IPS-NIHi7 (cell line): ENCODE measurements at regions not wholly inside any gene's neighbourhood (a gene's known extent, or its start where the extent isn't known, plus 50 kb on each side); places are given as distances from the start of the nearest gene placed in this dataset.

Experiments used
- DNase-seq: peaks from one replicate; pipeline ENCODE4 v3.0.0; 2012; ENCODE audit warnings: mixed read lengths; ENCODE audit errors: extremely low spot score

- peak; percentile 60 for DNase-seq
Measured at GRCh38 chr16:85173981-85174751, 61.9 kb upstream of the CIBAR2 start.

DNA sequence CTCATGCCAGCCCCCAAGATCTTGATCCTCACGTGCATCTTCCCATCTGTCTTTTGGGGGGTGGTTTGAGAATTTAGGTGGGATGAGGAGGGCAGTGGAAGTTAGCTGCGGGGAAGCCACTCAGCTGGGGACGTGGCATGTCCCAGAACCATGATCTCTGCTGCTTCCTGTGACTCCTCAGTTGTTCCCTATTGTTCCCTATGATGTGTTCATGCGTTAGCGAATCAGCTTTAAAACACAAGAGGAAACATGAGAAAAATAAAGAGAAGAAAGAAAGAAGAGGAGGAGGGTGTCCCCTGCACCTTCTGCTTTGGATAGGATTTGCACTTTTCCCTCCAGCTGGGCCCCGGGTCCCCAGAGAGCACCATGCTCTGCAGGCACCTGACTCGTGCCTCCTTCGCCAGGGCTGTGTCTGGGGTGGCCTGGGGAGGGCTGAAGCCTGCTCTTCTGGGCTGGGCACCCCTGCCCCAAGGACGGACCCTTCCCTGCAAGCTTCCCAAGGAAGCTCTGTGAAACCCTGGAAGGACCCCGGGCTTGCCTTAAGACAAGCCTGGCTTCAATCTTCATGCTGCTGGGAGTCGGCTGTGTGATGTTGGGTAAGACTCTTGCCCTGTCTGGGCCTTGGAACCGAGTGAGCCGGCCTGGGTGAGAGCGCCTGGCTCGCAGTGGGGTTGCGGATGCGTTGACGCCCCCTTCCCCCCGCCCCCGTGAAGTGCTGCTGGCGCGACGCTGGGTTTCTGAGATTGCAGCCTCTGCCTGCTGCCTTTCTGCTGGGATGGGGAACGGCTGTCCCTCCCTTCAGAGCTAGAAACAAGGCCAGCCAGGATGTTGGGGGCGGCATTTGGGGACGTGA lies 62.8 kb upstream of the CIBAR2 start:
- DNase-seq: no peak

GRCh38 chr16:85175724-85176233 lies 63.5 kb upstream of the CIBAR2 start:
- DNase-seq: no peak

GRCh38 chr16:85176541-85177447 lies 64.5 kb upstream of the CIBAR2 start:
- no peak for DNase-seq

DNA sequence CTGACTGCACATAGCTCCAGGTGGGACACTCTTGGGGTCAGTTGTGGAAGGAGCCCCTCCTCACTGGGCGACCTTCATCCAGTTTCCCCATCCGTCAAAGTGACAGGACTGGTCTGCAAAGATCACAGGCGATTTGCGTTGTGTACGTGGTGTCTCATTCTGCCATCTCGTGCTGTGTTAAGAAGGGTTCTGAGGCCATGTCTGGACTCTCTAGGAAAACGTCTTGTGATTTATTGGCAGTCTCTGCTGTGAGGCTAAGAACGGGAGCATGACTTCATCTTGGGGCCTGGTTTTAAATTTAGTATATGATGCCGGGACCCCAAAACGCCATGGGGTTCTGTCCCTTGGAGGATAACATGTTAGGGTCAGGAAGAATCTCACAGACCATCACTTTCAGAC lies 65.2 kb upstream of the CIBAR2 start:
- no peak for DNase-seq

- no peak for DNase-seq
Measured at GRCh38 chr16:85178006-85178591, 65.8 kb upstream of the CIBAR2 start.

DNA sequence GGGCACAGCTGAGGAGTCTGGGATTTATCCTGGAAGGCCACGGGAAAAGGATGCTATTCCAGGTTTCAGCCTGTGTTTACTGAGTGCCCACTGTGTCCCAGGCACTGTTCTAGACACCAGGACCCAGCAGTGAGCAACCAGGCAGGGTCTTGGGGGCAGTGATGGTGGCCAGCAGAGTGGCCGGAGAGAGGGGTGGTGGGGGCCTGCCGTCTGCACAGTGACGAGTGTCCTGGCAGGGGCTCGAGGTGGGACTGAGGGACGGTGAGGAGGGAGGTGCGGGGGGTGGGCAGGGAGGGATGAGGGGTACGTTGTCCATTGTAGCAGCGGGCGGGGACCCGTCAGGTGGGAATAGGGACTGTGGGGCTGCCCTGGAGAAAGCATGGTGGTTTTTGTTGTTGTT lies 66.3 kb upstream of the CIBAR2 start:
- no peak for DNase-seq

- DNase-seq: no peak
Measured at GRCh38 chr16:85179344-85180046, 67.2 kb upstream of the CIBAR2 start.

- no peak for DNase-seq
Measured at GRCh38 chr16:85180047-85180826, 68.0 kb upstream of the CIBAR2 start.

GRCh38 chr16:85180827-85181738 lies 68.8 kb upstream of the CIBAR2 start:
- no peak for DNase-seq

- no peak for DNase-seq
Measured at GRCh38 chr16:85181739-85182129, 69.5 kb upstream of the CIBAR2 start.

DNA sequence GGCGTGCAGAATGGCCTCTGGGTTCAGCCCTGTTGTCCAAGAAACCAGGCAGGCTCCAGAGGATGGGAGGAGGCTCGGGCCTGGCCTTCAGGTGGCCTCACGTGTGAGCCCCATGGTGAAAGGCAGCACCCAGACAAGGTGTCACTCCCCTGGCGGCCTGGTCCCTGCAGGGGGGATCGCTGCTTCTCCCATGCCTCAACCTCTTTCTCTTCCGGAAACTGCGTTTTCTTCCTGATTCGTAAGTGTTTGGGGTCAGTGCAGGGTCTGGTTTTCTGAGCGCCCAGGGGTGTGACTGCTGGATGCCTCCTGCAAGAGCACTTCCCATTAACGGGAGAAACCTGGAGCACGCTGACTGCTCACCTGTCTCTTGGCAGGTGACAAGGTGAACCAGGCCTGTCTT lies 70.0 kb upstream of the CIBAR2 start:
- DNase-seq: no peak

DNA sequence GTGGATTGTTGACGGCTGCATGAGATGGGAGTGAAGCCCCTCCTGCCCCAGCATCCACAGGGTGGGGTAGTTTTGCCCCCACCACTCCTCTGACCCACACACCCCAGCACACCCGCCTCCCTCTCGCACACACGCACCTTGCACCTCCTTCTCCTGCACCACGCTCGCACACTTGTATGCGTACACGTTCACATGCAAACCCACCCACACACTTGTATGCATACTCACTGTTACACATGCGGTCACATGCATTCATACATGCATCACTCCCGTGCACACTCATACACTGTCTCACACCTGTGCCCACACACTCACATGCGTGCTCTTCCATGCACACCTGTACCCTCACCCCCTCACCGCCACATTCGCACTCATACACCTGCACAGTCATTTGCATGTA lies 70.5 kb upstream of the CIBAR2 start:
- no peak for DNase-seq

DNA sequence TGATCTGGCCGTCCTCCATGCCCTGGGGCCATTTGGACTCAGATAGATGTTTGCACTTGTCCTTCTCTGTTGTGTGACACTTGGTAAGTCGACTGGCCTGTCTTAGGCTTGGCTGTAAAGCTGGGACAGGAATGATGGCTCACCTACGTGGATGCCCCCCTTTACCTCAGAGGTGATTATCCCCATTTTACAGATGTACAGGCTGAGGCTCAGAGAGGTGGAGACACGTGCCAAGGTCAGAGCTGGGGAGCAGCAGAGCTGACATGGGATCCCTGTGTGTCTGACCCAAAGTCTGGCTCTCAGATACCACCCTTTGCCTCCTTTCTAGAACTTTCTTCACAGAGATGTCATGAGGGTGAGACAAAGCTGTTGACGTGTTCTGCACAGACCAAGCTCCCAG lies 71.3 kb upstream of the CIBAR2 start:
- no peak for DNase-seq

DNA sequence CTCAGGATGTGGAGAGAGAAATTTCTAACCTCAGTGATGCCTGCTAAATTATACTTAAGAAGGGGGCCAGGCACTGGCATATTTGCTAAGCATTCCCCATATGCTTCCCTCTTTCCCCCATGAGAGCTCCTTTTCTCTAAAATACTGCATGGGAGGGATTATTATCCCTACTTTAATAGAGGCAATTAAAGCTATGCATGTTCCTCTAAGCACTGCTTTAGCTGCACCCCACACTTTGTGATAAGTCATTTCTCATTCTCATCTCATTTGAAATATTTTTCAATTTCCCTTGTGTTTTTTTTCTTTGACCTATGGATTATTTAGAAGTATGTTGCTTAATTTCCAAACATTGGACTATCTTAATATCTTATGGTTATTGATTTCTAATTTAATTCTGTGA lies 72.1 kb upstream of the CIBAR2 start:
- DNase-seq: no peak

- DNase-seq: no peak
Measured at GRCh38 chr16:85185303-85186100, 73.2 kb upstream of the CIBAR2 start.

DNA sequence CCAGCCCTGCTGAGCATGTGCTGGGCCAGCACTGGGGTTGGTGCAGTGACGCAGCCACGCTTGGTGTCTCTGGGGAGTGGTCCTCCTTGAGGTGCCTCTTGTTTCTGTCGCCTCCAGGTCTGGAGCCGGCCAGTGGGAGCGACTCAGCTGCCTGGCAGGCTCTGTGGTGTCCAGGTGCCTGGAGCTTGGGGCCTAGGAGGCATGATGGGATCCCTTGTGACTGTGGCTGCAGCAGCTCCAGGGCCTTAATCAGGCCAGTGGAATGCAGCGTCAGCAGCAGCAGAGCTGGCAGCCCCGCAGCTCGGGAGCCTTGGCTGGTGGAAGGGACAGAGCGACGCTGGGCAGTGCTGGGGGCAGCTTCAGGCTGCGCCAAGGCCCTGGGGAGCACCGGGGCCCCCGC lies 74.7 kb upstream of the CIBAR2 start:
- no peak for DNase-seq

GRCh38 chr16:85187447-85187846 lies 75.2 kb upstream of the CIBAR2 start:
- DNase-seq: peak; percentile 78
